ENCODE measurements at regions not wholly inside any gene's neighbourhood (a gene's known extent, or its start where the extent isn't known, plus 50 kb on each side); places are given as distances from the start of the nearest gene placed in this dataset.

DNA sequence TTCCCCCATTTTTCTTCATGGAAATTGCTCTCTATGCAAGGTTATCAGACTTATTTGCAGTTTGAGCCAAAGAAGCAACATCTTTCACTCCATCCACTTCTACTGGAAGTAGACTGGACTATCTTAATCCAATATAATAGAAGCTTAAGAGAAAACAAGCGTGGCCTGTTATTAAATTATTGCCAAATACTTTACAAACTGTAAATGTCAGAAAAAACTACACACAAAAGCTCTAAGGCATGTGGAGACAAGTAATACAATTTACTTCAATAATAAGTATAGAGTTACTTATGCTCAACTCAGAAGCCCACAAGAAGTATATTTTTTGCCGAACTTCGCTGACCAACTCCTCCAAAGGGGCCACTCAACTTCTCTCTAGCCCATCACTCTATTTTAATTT lies 120.3 kb downstream of the BDH1 start:
- no peak for DNase-seq (ENCODE audit: low spot score)
- TF ChIP-seq, protein P1, sequence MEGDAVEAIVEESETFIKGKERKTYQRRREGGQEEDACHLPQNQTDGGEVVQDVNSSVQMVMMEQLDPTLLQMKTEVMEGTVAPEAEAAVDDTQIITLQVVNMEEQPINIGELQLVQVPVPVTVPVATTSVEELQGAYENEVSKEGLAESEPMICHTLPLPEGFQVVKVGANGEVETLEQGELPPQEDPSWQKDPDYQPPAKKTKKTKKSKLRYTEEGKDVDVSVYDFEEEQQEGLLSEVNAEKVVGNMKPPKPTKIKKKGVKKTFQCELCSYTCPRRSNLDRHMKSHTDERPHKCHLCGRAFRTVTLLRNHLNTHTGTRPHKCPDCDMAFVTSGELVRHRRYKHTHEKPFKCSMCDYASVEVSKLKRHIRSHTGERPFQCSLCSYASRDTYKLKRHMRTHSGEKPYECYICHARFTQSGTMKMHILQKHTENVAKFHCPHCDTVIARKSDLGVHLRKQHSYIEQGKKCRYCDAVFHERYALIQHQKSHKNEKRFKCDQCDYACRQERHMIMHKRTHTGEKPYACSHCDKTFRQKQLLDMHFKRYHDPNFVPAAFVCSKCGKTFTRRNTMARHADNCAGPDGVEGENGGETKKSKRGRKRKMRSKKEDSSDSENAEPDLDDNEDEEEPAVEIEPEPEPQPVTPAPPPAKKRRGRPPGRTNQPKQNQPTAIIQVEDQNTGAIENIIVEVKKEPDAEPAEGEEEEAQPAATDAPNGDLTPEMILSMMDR (IDR thresholded peaks at IDR 0.05) = no peak
- no peaks in the 10 kb centered on the region for H3K36me3 ChIP-seq
- no peak overlapping the region for H3K27ac ChIP-seq
- peaks cover 0 to 18% of the 10 kb centered on the region in 2 donors for H3K4me1 ChIP-seq
- H3K4me3 ChIP-seq = no peak overlapping the region
- no peaks in the 10 kb centered on the region for H3K27me3 ChIP-seq
- H3K9me3 ChIP-seq = no peaks in the 10 kb centered on the region

DNA sequence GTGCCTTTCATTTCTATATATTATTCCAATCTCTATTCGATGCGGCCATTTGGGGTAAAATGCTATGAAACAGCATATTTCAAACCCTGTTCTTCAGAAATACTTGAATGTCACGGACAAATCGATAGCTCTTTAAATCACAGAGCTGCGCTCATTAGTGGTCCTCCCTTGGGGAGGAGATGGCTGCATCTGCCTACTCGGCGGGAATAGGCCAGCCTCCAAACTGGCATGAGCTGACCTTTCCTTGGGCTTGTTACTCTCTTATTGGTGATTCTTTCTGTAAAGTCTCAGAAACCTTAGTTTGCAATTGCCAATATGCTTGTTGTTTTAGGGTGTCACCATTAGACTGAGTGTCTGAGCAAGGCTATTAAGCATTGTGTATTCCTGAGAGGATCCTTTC lies 120.9 kb downstream of the BDH1 start:
- Histone ChIP-seq H3K9me3 (no peaks in the 10 kb centered on the region), H3K36me3 (no peaks in the 10 kb centered on the region), H3K27me3 (no peaks in the 10 kb centered on the region), H3K4me1 (peaks cover 0 to 18% of the 10 kb centered on the region in 2 donors), H3K27ac (no peak overlapping the region), H3K4me3 (no peak overlapping the region)
- no peak for DNase-seq (ENCODE audit: low spot score)
- TF ChIP-seq, protein P1 (IDR thresholded peaks at IDR 0.05) = no peak

DNA sequence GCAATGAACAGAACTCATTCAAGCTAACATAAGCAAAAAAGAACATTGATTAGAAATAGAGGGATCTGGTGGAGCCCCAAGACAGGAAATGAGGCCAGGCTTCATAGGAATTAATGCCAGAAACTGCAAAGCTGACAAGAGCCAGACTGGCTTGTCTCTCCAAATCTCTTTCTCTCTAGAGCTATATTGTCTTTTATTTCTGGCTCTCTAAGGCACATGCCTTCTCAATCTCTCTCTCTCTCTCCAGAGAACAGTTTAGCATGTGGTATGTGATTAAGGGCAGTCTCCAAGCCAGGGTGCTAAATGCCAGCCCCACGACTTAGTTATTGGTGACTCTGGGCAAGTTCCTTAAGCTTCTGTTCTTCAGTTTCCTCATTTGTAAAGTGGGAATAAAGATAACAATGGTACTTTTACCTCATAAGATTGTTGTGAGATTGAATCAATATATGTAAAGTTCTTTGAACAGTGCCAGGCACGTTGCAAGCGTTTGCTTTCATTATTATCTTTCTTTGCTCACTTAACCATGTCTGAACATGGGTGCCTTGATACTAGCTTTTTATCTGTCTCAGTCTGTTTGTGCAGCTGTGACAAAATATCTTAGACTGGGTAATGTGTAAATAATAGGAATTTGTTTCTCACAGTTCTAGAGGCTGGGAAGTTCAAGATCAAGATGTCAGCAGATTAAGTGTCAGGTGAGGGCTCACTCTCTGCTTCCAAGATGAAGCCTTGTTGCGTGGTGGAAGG lies 123.2 kb downstream of the BDH1 start:
- TF ChIP-seq, protein P1 (IDR thresholded peaks at IDR 0.05) = no peak
- H3K4me3 ChIP-seq = no peak overlapping the region
- no peaks in the 10 kb centered on the region for H3K36me3 ChIP-seq
- H3K27ac ChIP-seq = peak overlapping the region; percentile 32 to 79
- peaks cover 0 to 32% of the 10 kb centered on the region in 2 donors for H3K4me1 ChIP-seq
- H3K27me3 ChIP-seq = no peaks in the 10 kb centered on the region
- H3K9me3 ChIP-seq = no peaks in the 10 kb centered on the region
- no peak for DNase-seq (ENCODE audit: low spot score)

DNA sequence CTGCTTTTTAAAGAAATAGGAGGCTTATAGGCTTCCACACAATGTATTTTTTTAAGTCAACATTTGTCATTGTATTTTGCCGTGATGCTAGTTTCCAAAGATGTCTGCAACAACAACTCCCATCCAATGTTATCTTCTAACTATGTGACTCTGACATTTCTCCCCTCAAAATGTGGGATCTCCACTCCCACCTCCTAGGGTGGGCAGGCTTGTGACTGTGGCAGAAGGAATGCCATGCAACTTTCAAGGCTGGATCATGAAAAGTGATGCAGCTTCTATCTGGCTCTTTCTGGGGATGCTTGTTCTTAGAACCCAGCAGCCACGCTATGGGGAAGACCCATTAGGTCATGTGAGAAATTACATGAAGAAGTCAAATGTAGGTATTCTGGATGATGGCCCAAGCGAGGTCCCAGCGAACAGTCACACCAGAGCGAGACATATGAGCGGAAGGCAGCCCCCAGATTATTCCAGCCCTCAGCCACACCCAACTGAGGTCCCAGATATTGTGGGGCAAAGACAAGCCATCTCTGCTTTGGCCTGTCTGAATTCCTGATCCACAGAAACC lies 124.3 kb downstream of the BDH1 start:
- Histone ChIP-seq H3K27me3 (no peaks in the 10 kb centered on the region), H3K9me3 (no peaks in the 10 kb centered on the region), H3K36me3 (no peaks in the 10 kb centered on the region), H3K27ac (peak overlapping the region; percentile 32 to 79), H3K4me1 (peaks cover 0 to 32% of the 10 kb centered on the region in 2 donors), H3K4me3 (no peak overlapping the region)
- no peak for DNase-seq (ENCODE audit: low spot score)
- TF ChIP-seq, protein P1 (IDR thresholded peaks at IDR 0.05) = no peak

DNA sequence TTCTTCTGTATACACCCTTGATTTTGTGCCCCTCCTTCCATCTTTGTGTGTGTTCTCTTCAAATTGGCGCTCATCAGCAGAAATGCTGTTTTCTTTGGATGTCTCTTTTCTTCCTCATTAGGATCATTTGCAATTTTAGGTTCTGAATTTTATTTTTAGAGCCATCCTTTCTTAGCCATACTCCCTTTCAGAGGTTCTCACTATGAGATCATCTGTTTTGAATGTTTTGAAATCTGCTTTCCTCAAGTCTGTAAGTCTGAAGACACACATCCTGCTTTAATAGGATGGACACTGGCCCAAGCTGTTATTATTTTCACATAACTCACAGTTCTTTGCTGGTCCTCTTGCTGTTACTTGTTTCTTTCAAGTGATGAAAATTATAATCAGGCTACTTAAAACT lies 124.8 kb downstream of the BDH1 start:
- TF ChIP-seq, protein P1 (IDR thresholded peaks at IDR 0.05) = no peak
- Histone ChIP-seq H3K27me3 (no peaks in the 10 kb centered on the region), H3K27ac (peak overlapping the region; percentile 32 to 79), H3K4me1 (peaks cover 0 to 32% of the 10 kb centered on the region in 2 donors), H3K36me3 (no peaks in the 10 kb centered on the region), H3K4me3 (no peak overlapping the region), H3K9me3 (no peaks in the 10 kb centered on the region)
- DNase-seq (ENCODE audit: low spot score) = no peak
